AG04449 (cell line): ENCODE measurements at regions not wholly inside any gene's neighbourhood (a gene's known extent, or its start where the extent isn't known, plus 50 kb on each side); places are given as distances from the start of the nearest gene placed in this dataset.

Source experiments
- CTCF ChIA-PET: fragments of 350-600 bp; formaldehyde crosslinking; extraction: SDS; loops from one replicate; lab custom pipeline; 2021; ENCODE audit warnings: antibody characterized with exemption; lab: Yijun Ruan, JAX
- POLR2A ChIA-PET: fragments of 400-600, 350-600 bp; formaldehyde crosslinking; extraction: SDS; loops from one replicate; lab custom pipeline; 2020; ENCODE audit warnings: antibody characterized with exemption, inconsistent platforms; lab: Yijun Ruan, JAX
- DNase-seq: peaks from one replicate; pipeline ENCODE4 v3.0.0-alpha.2; 2010; ENCODE audit warnings: low read depth, low spot score
- H3K4me3 ChIP-seq: 2 replicates; pipeline ENCODE4 v1.5.1; 2011; ENCODE audit warnings: low read depth, mild to moderate bottlenecking, control low read depth, low read length
- CTCF ChIP-seq: IDR thresholded peaks from one replicate; pipeline ENCODE4 v1.5.1; 2011; ENCODE audit warnings: mild to moderate bottlenecking, moderate library complexity, low read length, control low read depth, inconsistent platforms; ENCODE audit not compliant: insufficient read depth; ENCODE audit errors: missing control alignments

- no peak for DNase-seq
- H3K4me3 ChIP-seq = no peak overlapping the region
- no peak for TF ChIP-seq CTCF
- POLR2A ChIA-PET = no interaction called here
- CTCF ChIA-PET = no interaction called here
Measured at GRCh38 chr6:71698702-71699101, 187.6 kb upstream of the RIMS1 start.

GRCh38 chr6:71706523-71706922, 179.8 kb upstream of the RIMS1 start:
- H3K4me3 ChIP-seq = no peak overlapping the region
- no peak for DNase-seq
- TF ChIP-seq CTCF = no peak
- POLR2A ChIA-PET = no interaction called here
- CTCF ChIA-PET = no interaction called here

DNA sequence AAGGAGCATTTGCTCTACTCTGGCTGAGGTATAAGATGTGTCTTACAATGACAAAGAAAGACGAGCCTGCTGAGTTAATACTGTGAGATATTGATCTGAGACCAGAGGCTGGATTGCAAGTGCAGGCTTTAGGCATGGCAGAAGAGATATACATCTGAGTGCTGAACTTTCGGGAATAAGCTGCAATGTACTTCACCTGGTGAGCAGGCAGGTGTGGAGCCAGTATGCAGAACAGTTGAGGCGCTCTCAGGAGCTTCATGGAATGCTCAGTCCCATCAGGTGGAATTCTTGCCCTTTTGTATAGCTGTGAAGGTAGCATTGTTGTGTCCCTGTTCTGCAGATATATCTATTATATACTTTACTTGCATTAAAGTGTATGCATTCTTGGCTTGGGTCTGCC, 179.3 kb upstream of the RIMS1 start:
- TF ChIP-seq CTCF = no peak
- no peak overlapping the region for H3K4me3 ChIP-seq
- ChIA-PET CTCF (no interaction called here), POLR2A (no interaction called here)
- DNase-seq = no peak

DNA sequence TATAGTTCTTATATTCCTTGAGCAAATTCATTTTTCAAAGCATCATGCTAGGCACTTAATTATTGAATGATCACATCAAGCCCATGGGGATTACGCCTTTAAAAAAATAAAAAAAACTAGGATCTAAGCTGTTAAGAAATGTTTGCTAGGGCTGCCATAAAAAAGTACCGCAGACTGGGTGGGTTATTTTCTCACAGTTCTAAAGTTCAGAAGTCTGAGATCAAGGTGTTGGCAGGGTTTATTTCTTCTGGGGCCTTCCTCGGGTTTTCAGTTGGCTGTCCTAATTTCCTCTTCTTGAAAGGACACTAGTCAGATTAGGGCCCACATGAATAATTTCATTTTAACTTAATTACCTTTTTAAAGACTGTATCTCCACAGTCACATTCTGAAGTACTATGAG, 165.6 kb upstream of the RIMS1 start:
- POLR2A ChIA-PET = no interaction called here
- TF ChIP-seq CTCF = no peak
- CTCF ChIA-PET = no interaction called here
- no peak for DNase-seq
- no peak overlapping the region for H3K4me3 ChIP-seq

DNA sequence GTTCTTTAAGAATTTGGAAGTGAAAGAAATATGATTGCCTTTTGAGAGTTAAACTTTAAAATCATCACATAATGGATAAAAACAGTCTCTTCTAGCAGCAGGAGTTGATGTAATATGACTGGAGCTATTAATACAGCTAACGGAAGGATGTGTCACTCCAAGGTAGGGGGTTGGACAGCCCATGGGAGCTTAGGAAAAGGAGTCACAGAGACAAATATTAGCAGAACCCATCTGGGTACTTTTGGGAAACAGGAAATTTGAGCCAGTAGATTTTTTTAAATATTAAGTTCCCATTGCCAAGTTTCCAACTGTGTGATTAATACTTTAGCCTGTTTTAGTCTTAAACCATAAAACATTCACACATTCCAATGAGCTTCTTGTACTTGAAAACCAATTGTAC, 164.7 kb upstream of the RIMS1 start:
- no peak for TF ChIP-seq CTCF
- POLR2A ChIA-PET = no interaction called here
- CTCF ChIA-PET = no interaction called here
- H3K4me3 ChIP-seq = no peak overlapping the region
- no peak for DNase-seq

DNA sequence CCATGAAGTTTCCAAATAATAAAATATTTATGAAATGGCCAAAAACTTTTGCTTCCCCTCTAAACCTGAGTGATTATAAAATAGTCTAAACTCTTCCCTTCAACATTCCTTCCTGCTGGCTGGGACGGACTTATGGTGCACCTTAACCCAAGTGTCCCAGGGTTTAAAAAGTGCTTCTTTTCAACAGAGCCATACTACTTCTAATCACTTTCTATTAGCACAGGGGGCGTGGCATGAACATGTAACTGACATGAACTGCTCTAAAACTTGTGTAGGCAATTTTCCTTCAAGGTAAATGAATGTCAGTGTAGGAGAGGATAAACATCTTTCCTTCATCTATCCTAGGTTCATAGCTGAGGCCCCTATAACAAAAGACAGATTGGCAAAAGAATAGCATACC, 163.6 kb upstream of the RIMS1 start:
- ChIA-PET CTCF (no interaction called here), POLR2A (no interaction called here)
- DNase-seq = no peak
- TF ChIP-seq CTCF = no peak
- no peak overlapping the region for H3K4me3 ChIP-seq
